HepG2 (cell line): ENCODE measurements at regions not wholly inside any gene's neighbourhood (a gene's known extent, or its start where the extent isn't known, plus 50 kb on each side); places are given as distances from the start of the nearest gene placed in this dataset.
A peak's percentile ranks its signal among the peaks of the same experiment; 100 is the strongest.

ENCODE experiments used
- ATAC-seq: fragments of 200-7000 bp; cut with Tn5 transposase; 3 replicates; pipeline ENCODE4 v1.9.1; 2020; ENCODE audit warnings: mild to moderate bottlenecking, moderate library complexity
- BruUV-seq: library from RNA; stranded (reverse); fragments of 400-500 nt; replicated peaks from 2 replicates; lab custom pipeline; 2021; lab: Mats Ljungman, UMichigan
- CTCF ChIA-PET: fragments of 300-600 bp; formaldehyde crosslinking; extraction: SDS; loops from one replicate; lab custom pipeline; 2021; ENCODE audit warnings: low total read pairs, inconsistent platforms, low intra/inter-chr PET ratio; lab: Yijun Ruan, JAX
- POLR2A ChIA-PET: fragments of 350-600 bp; sonication (Branson Sonifier 250); formaldehyde crosslinking; loops from one replicate; lab custom pipeline; 2020; ENCODE audit warnings: antibody characterized with exemption, inconsistent platforms; lab: Yijun Ruan, JAX
- DNase-seq: peaks from one replicate; pipeline ENCODE4 v3.0.0-alpha.2; 2015; ENCODE audit warnings: low spot score
- FAIRE-seq: peaks from 3 replicates; lab custom pipeline; 2011; peaks lifted over from hg19 to GRCh38; lab: Jason Lieb, UNC
- H2AFZ ChIP-seq: one replicate; pipeline ENCODE4 v1.6.1; 2011; ENCODE audit warnings: low read length, inconsistent platforms
- H3K27ac ChIP-seq: fragments of 300-600 bp; 3 replicates; pipeline ENCODE4 v1.8.0; 2011; ENCODE audit warnings: mixed run types, mild to moderate bottlenecking, mixed read lengths, low read length, inconsistent platforms; ENCODE audit not compliant: insufficient read depth; ENCODE audit errors: extremely low read length
- H3K27me3 ChIP-seq, 2 experiments: fragments of 200-600 bp in 1 of 2; 2 replicates in 1 of 2; 3 replicates in 1 of 2; pipeline versions ENCODE4 v1.6.0 to v1.8.0; 2011; ENCODE audit warnings: low read length in 2 of 2, mild to moderate bottlenecking in 2 of 2, moderate library complexity in 2 of 2, inconsistent platforms in 1 of 2; ENCODE audit not compliant: insufficient read depth in 2 of 2, control insufficient read depth in 1 of 2
- H3K36me3 ChIP-seq, 2 experiments: fragments of 200-600 bp in 1 of 2; replicated peaks in 1 of 2; 2 replicates in 1 of 2; 3 replicates in 1 of 2; pipeline versions ENCODE4 v1.5.1 to v1.8.0; 2011; ENCODE audit warnings: low read length in 2 of 2, inconsistent platforms in 1 of 2; ENCODE audit not compliant: insufficient read depth in 2 of 2, control insufficient read depth in 1 of 2
- H3K4me1 ChIP-seq: 2 replicates; pipeline ENCODE4 v1.5.1; 2012; ENCODE audit warnings: low read length, inconsistent platforms; ENCODE audit not compliant: insufficient read depth
- H3K4me2 ChIP-seq: 2 replicates; pipeline ENCODE4 v1.6.0; 2011; ENCODE audit warnings: low read depth, low read length, inconsistent platforms
- H3K4me3 ChIP-seq, 3 experiments: fragments of 200-600 bp in 1 of 3; sonication (generic), shearing (Covaris generic) in 1 of 3; replicated peaks in 1 of 3; 2 replicates each; pipeline ENCODE4 v1.5.1; 2011 to 2016; ENCODE audit warnings: low read length in 3 of 3, inconsistent platforms in 2 of 3, low read depth in 2 of 3, mild to moderate bottlenecking in 2 of 3, control low read depth in 1 of 3, mixed read lengths in 1 of 3; ENCODE audit not compliant: insufficient read depth in 1 of 3
- H3K79me2 ChIP-seq: one replicate; pipeline ENCODE4 v1.6.1; 2011; ENCODE audit warnings: low read length, inconsistent platforms; ENCODE audit not compliant: insufficient read depth
- H3K9ac ChIP-seq: 2 replicates; pipeline ENCODE4 v1.6.0; 2011; ENCODE audit warnings: mild to moderate bottlenecking, low read depth, low read length, inconsistent platforms; ENCODE audit not compliant: insufficient read depth
- H3K9me3 ChIP-seq: 2 replicates; pipeline ENCODE4 v1.5.1; 2012; ENCODE audit warnings: mild to moderate bottlenecking, low read length
- H4K20me1 ChIP-seq: 2 replicates; pipeline ENCODE4 v1.6.0; 2011; ENCODE audit warnings: inconsistent platforms, mild to moderate bottlenecking, low read length, moderate library complexity; ENCODE audit not compliant: insufficient read depth
- MAFF ChIP-seq: IDR thresholded peaks from 2 replicates; pipeline ENCODE4 v1.6.1; 2011; ENCODE audit warnings: low read depth, low read length, improper control_type of control experiment
- MAFK ChIP-seq, 2 experiments: IDR thresholded peaks in 1 of 2; conservative IDR thresholded peaks in 1 of 2; 2 replicates each; pipeline ENCODE4 v1.6.1; 2011; ENCODE audit warnings: improper control_type of control experiment in 2 of 2, low read length in 2 of 2
- WGBS: methylation state at CpG from one replicate; pipeline ENCODE4 v1.1.6; 2017; ENCODE audit warnings: low lambda C conversion rate; 5-methylcytosine and 5-hydroxymethylcytosine counted together
- in situ Hi-C: cut with HindIII; loops from 2 replicates; pipeline ENCODE4 v1.10.0; 2017; ENCODE audit warnings: low pct_unique_long_range_greater_than_20kb; ENCODE audit not compliant: extremely low pct_ligation_motif_present
- intact Hi-C: fragments of 100-400 bp; cut with micrococcal nuclease; formaldehyde crosslinking; loops from one replicate; pipeline ENCODE4 v1.10.0; 2022; ENCODE audit not compliant: unreplicated experiment
- TF ChIP-seq, protein P1 (sequence below): sonication (generic); formaldehyde crosslinking; IDR thresholded peaks from 2 replicates; pipeline ENCODE4 v1.8.1; 2023; ENCODE audit warnings: mild to moderate bottlenecking, missing genetic modification reagents
- TF ChIP-seq, protein P2 (sequence below): sonication (generic); formaldehyde crosslinking; IDR thresholded peaks from 2 replicates; pipeline ENCODE4 v1.5.0; 2020; ENCODE audit warnings: mild to moderate bottlenecking, missing genetic modification reagents

DNA sequence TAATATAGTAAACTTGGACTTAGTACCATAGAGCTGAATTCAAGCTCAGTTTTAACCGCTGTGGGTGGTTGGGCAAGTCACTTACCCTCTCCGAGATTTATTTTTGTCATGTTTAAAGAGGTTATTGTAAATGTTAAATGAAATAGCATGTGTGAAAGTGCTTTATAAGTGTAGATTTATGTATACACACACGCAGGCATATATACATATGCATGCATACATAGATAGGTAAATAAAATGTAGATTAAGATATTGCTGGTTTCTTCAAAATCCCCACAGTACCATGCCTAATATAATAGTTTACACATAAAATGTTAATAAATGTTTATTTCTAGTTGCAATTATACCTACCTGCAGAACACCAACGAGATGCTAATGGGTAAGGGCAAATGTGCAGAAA is 164.5 kb upstream of the EGFLAM start (continued):
- TF ChIP-seq, protein P1, sequence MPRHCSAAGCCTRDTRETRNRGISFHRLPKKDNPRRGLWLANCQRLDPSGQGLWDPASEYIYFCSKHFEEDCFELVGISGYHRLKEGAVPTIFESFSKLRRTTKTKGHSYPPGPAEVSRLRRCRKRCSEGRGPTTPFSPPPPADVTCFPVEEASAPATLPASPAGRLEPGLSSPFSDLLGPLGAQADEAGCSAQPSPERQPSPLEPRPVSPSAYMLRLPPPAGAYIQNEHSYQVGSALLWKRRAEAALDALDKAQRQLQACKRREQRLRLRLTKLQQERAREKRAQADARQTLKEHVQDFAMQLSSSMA (CRISPR knock-in tag), result no peak

DNA sequence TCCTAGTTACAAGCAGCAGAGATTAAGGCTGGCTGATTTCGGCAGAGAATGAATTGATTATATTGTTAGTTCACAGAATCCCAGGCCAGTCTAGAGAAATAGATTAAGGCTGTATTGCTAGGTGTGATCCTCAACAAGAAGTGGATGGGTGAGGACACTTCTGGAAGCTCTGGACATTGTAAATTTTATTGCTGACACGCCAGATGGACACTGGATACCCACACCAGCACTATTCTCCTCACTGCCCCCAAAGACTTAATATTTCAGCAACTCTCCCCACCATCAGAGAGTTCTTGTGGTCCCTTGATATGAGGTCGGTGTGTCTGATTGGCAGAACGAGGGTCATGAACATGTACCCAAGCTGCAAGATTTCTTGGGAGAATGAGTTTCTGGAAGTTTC is 171.6 kb upstream of the EGFLAM start:
- WGBS, result 60% methylated on average over 4 of the region's 4 CpGs
- TF ChIP-seq MAFF, result peak; percentile 42
- TF ChIP-seq MAFK (conservative IDR thresholded peaks at IDR 0.05 in 1 of 2, IDR thresholded peaks at IDR 0.05 in 1 of 2; ENCODE audit: low read length in 2 of 2), result peak; percentile 25 to 67; a peak in 2 of 4 replicates
- TF ChIP-seq, protein P2, sequence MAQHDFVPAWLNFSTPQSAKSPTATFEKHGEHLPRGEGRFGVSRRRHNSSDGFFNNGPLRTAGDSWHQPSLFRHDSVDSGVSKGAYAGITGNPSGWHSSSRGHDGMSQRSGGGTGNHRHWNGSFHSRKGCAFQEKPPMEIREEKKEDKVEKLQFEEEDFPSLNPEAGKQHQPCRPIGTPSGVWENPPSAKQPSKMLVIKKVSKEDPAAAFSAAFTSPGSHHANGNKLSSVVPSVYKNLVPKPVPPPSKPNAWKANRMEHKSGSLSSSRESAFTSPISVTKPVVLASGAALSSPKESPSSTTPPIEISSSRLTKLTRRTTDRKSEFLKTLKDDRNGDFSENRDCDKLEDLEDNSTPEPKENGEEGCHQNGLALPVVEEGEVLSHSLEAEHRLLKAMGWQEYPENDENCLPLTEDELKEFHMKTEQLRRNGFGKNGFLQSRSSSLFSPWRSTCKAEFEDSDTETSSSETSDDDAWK, result no peak
- Histone ChIP-seq H3K27me3 (peaks cover 0 to 2% of the 10 kb centered on the region in 2 experiments; a peak in 1 of 5 replicates), H3K4me3 (no peak overlapping the region), H3K9ac (no peak overlapping the region), H2AFZ (no peak overlapping the region), H3K4me2 (no peak overlapping the region), H3K79me2 (no peaks in the 10 kb centered on the region), H3K9me3 (no peaks in the 10 kb centered on the region), H3K27ac (no peak overlapping the region), H3K36me3 (no peaks in the 10 kb centered on the region), H4K20me1 (no peaks in the 10 kb centered on the region), H3K4me1 (no peaks in the 10 kb centered on the region)
- BruUV-seq, result no TSS peak
- in situ Hi-C loops, result no loop called here
- DNase-seq (no peak), ATAC-seq (no peak), FAIRE-seq (no peak)
- intact Hi-C loops, result no loop called here
- ChIA-PET CTCF (no interaction called here), POLR2A (no interaction called here)
